Pancreas (tissue), 10 donors: ENCODE measurements at regions not wholly inside any gene's neighbourhood (a gene's known extent, or its start where the extent isn't known, plus 50 kb on each side); places are given as distances from the start of the nearest gene placed in this dataset.

Source experiments
- ATAC-seq, 4 donors: fragments of 200-7000 bp; cut with Tn5 transposase; one replicate each; pipeline versions ENCODE4 v1.8.0 to v1.9.1; 2020; ENCODE audit warnings: mild to moderate bottlenecking in 4 of 4, moderate library complexity in 4 of 4
- DNase-seq, 6 donors: peaks; one replicate each; pipeline ENCODE4 v3.0.0-alpha.2; 2020
- FAIRE-seq: peaks from 2 replicates; lab custom pipeline; 2012; peaks lifted over from hg19 to GRCh38; lab: Jason Lieb, UNC
- H3K27ac ChIP-seq, 4 donors: fragments of 200-600 bp; sonication (generic); 1 replicate in 3 of 4; 2 replicates in 1 of 4; pipeline versions ENCODE4 v1.5.0 to v1.8.0; 2020
- H3K27me3 ChIP-seq, 4 donors: fragments of 200-600 bp; one replicate each; pipeline ENCODE4 v1.8.0; 2021
- H3K36me3 ChIP-seq, 3 donors: fragments of 200-600 bp; sonication (generic) in 1 of 3; one replicate each; pipeline versions ENCODE4 v1.5.0 to v1.8.0; 2020 to 2021
- H3K4me1 ChIP-seq, 3 donors: fragments of 200-600 bp; one replicate each; pipeline ENCODE4 v1.8.0; 2021
- H3K4me3 ChIP-seq, 4 donors: fragments of 200-600 bp; sonication (generic) in 2 of 4; one replicate each; pipeline versions ENCODE4 v1.5.0 to v1.8.0; 2020 to 2021
- H3K9me3 ChIP-seq, 4 donors: fragments of 200-600 bp; one replicate each; pipeline ENCODE4 v1.8.0; 2021
- WGBS, 2 donors: extraction: QIAGEN DNeasy Blood & Tissue Kit; methylation state at CpG; one replicate each; pipeline ENCODE4 v1.1.7; 2013; 5-methylcytosine and 5-hydroxymethylcytosine counted together
- intact Hi-C, 3 donors: fragments of 100-400 bp; cut with DNase I; formaldehyde crosslinking; loops; one replicate each; pipeline versions ENCODE4 v1.11.1 to v1.14.2; 2022
- TF ChIP-seq, protein P1 (sequence below), 4 donors: fragments of 200-600 bp; sonication (generic) in 3 of 4; IDR thresholded peaks; one replicate each; pipeline versions ENCODE4 v1.5.0 to v1.8.0; 2021; ENCODE audit warnings: antibody characterized with exemption in 4 of 4
- donor health status: healthy with polysubstance abuse.
- donor health status: DM: no; HTN: no; CAD: no; lungs with moderate emphysema.
- donor health status: DM: no; HTN: no; CAD: no.
- donor health status: control.
- donor health status: control.
- donor health status: Bipolar disorder and iron deficiency.
- donor health status: DM: yes; HTN: yes; CAD: no.
- donor health status: DM: no; HTN: no; CAD: no.
- donor health status: DM: no; HTN: no; CAD: no.
- donor health status: DM: yes; HTN: yes; CAD: no.

DNA sequence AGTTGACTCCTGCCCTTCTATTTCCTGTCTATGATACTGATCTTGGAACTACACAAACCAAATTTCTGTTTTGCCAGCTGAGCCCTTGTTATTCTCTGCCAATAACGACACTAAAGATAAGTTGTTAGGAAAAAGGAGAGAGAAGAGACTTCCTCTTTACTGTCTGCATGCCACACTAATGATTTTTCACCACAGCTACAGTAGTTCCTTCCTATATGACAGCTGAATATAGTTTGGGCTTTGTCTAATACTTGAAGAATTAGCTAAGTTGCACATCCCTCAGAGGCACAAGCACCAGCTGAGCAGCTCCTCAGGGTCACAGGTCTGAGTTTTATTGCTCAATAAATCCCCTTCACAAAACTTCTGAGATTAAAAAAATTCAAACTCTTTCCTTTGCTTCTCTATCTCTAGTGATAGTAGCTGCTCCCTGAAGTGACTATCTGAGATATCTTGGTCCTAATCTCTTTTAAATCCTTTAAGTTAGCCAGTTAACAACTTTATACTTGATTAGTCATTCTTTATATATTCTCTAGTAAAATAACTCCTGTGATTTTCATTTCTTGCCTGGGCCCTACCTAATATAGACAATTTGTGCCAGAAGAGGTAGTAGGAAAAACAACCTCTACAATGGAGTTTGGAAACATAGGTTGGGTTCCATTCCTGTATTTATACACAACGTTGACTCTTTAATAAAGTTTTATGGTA lies 253.0 kb upstream of the CNTNAP5 start:
- ATAC-seq (no peak), FAIRE-seq (no peak), DNase-seq (no peak)
- Histone ChIP-seq H3K36me3 (no peaks in the 10 kb centered on the region), H3K27me3 (no peaks in the 10 kb centered on the region), H3K4me1 (no peaks in the 10 kb centered on the region), H3K27ac (no peak overlapping the region), H3K9me3 (no peaks in the 10 kb centered on the region), H3K4me3 (no peak overlapping the region)
- TF ChIP-seq, protein P1, sequence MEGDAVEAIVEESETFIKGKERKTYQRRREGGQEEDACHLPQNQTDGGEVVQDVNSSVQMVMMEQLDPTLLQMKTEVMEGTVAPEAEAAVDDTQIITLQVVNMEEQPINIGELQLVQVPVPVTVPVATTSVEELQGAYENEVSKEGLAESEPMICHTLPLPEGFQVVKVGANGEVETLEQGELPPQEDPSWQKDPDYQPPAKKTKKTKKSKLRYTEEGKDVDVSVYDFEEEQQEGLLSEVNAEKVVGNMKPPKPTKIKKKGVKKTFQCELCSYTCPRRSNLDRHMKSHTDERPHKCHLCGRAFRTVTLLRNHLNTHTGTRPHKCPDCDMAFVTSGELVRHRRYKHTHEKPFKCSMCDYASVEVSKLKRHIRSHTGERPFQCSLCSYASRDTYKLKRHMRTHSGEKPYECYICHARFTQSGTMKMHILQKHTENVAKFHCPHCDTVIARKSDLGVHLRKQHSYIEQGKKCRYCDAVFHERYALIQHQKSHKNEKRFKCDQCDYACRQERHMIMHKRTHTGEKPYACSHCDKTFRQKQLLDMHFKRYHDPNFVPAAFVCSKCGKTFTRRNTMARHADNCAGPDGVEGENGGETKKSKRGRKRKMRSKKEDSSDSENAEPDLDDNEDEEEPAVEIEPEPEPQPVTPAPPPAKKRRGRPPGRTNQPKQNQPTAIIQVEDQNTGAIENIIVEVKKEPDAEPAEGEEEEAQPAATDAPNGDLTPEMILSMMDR (IDR thresholded peaks at IDR 0.05) = no peak
- intact Hi-C loops = no loop called here
- 41 to 43% methylated on average over 2 of the region's 2 CpGs for WGBS, 2 donors

DNA sequence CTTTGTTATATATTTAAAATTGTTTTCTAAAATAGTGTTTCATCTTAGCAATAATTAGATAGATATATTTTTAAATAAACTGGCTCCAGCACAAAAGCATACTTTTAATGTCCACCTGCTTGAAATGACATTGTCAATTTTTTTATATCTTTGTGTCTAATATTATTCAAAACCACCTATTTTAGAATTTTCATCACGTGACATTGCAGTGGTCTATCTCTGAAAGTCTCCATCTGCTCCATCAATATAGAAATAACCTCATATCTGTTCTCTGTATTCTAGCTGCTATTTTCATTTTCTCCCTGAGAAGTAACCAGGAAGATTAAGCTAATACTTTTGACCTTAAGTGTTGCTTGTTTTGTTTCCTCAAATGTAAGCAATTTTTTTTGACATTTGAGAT lies 248.0 kb upstream of the CNTNAP5 start:
- intact Hi-C loops = no loop called here
- Histone ChIP-seq H3K4me3 (no peak overlapping the region), H3K36me3 (no peaks in the 10 kb centered on the region), H3K4me1 (no peaks in the 10 kb centered on the region), H3K27ac (no peak overlapping the region), H3K9me3 (no peaks in the 10 kb centered on the region), H3K27me3 (no peaks in the 10 kb centered on the region)
- FAIRE-seq (no peak), ATAC-seq (no peak), DNase-seq (no peak)
- TF ChIP-seq, protein P1 (IDR thresholded peaks at IDR 0.05) = no peak
- WGBS, 2 donors = 40 to 41% methylated on average over 1 of the region's 1 CpG

DNA sequence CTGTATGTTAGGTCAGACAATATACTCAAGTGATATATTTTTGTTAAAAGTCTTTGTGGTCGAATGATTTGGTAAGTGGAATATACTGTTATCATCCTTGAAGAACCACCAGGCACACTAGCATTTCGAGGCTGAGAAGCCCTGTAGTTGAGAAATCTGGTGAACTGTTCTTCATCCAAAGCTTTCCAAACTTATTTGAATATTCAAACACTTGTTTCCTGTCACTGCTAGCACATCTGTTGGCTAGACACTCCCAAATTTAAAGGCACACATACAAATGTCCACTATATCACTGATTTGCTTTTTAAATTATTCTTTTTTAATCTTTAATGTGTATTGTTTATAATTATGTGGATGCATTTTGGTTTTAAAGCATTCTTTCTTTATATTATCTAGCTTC lies 241.9 kb upstream of the CNTNAP5 start:
- intact Hi-C loops = no loop called here
- H3K9me3 ChIP-seq = no peaks in the 10 kb centered on the region
- H3K4me3 ChIP-seq = no peak overlapping the region
- TF ChIP-seq, protein P1 (IDR thresholded peaks at IDR 0.05) = no peak
- H3K27ac ChIP-seq = no peak overlapping the region
- WGBS, 2 donors = 23 to 39% methylated on average over 2 of the region's 2 CpGs
- ATAC-seq (no peak), DNase-seq (no peak), FAIRE-seq (no peak)
- H3K27me3 ChIP-seq = no peaks in the 10 kb centered on the region
- H3K36me3 ChIP-seq = no peaks in the 10 kb centered on the region
- H3K4me1 ChIP-seq = no peaks in the 10 kb centered on the region

DNA sequence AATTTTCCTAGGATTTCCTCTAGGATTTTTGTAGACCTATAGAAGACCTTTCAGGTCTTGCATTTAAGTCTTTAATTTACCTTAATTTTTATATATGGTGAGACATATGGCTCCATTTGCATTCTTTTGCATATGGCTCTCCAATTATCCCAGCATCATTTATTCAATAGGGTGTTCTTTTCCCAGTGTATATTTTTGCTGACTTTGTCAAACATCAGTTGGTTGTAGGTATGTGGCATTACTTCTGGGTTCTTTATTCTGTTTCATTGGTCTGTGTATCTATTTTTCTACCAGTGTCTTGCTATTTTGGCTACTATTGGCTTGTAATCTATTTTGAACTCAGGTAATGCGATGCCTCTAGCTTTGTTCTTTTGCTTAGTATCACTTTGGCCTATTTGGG lies 239.8 kb upstream of the CNTNAP5 start:
- H3K27ac ChIP-seq = no peak overlapping the region
- no peaks in the 10 kb centered on the region for H3K4me1 ChIP-seq
- DNase-seq (no peak), ATAC-seq (no peak), FAIRE-seq (no peak)
- TF ChIP-seq, protein P1 (IDR thresholded peaks at IDR 0.05) = no peak
- no peaks in the 10 kb centered on the region for H3K9me3 ChIP-seq
- H3K36me3 ChIP-seq = no peaks in the 10 kb centered on the region
- intact Hi-C loops = no loop called here
- no peak overlapping the region for H3K4me3 ChIP-seq
- WGBS, 2 donors = 51 to 97% methylated on average over 1 of the region's 1 CpG
- no peaks in the 10 kb centered on the region for H3K27me3 ChIP-seq

DNA sequence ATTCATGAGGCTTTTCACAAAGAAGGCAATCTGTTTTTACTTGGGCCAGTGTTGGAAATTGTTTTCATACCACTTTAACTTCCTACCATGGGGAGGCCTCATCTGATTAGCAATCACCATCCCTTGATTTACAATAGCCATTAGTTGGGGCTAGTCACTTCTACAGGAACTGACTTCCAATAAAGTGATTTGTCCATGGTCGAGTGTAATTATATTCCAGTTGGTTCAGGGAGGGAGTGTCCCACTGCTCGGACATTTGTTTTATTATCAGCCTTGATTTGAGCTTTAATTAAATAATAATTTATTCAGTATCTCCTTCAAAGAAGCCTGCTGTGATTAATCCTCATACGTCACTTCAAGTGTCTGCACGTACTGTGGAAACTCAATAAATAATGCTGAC lies 233.9 kb upstream of the CNTNAP5 start:
- ATAC-seq (no peak), DNase-seq (no peak), FAIRE-seq (no peak)
- Histone ChIP-seq H3K9me3 (no peaks in the 10 kb centered on the region), H3K4me1 (no peaks in the 10 kb centered on the region), H3K27ac (no peak overlapping the region), H3K27me3 (no peaks in the 10 kb centered on the region), H3K36me3 (no peaks in the 10 kb centered on the region), H3K4me3 (no peak overlapping the region)
- TF ChIP-seq, protein P1 (IDR thresholded peaks at IDR 0.05) = no peak
- intact Hi-C loops = no loop called here
- 41 to 46% methylated on average over 4 of the region's 4 CpGs for WGBS, 2 donors
